Activated T-helper 1 cell treated with anti-CD3 and anti-CD28 coated beads, Interleukin-12 subunit alpha, Interleukin-12 subunit beta, Interleukin-2, Interleukin-4 antibody, amounts not matched to agents 30 ng/mL and 10 ng/mL and 1 ng/mL, durations not matched to agents 14 hours and 24 hours and 36 hours (primary cell): ENCODE measurements at regions not wholly inside any gene's neighbourhood (a gene's known extent, or its start where the extent isn't known, plus 50 kb on each side); places are given as distances from the start of the nearest gene placed in this dataset.
"Not testable (repeated sequence)": the region's sequence is repeated elsewhere in the genome, so short reads cannot be mapped to it uniquely, and the experiment has no call there.

Experiments used
- DNase-seq: peaks from one replicate; pipeline ENCODE4 v3.0.0; 2021; ENCODE audit warnings: low spot score
- H3K27ac Mint-ChIP-seq: one replicate; pipeline ENCODE4 v1.8.0; 2021; ENCODE audit warnings: mild to moderate bottlenecking, mixed read lengths
- H3K27me3 Mint-ChIP-seq: one replicate; pipeline ENCODE4 v1.8.0; 2022; ENCODE audit warnings: mild to moderate bottlenecking, moderate library complexity, mixed read lengths; ENCODE audit not compliant: insufficient read depth
- H3K36me3 Mint-ChIP-seq: one replicate; pipeline ENCODE4 v1.8.0; 2021; ENCODE audit warnings: low read depth, mixed read lengths
- H3K4me1 Mint-ChIP-seq: one replicate; pipeline ENCODE4 v1.8.0; 2021; ENCODE audit warnings: low read depth, mixed read lengths
- H3K4me3 Mint-ChIP-seq: one replicate; pipeline ENCODE4 v1.8.0; 2021; ENCODE audit warnings: mild to moderate bottlenecking, moderate library complexity, mixed read lengths
- H3K9me3 Mint-ChIP-seq: one replicate; pipeline ENCODE4 v1.8.0; 2021; ENCODE audit warnings: mixed read lengths
- intact Hi-C: fragments of 100-400 bp; cut with micrococcal nuclease; formaldehyde crosslinking; loops from one replicate; pipeline ENCODE4 v1.15.1; 2024

DNA sequence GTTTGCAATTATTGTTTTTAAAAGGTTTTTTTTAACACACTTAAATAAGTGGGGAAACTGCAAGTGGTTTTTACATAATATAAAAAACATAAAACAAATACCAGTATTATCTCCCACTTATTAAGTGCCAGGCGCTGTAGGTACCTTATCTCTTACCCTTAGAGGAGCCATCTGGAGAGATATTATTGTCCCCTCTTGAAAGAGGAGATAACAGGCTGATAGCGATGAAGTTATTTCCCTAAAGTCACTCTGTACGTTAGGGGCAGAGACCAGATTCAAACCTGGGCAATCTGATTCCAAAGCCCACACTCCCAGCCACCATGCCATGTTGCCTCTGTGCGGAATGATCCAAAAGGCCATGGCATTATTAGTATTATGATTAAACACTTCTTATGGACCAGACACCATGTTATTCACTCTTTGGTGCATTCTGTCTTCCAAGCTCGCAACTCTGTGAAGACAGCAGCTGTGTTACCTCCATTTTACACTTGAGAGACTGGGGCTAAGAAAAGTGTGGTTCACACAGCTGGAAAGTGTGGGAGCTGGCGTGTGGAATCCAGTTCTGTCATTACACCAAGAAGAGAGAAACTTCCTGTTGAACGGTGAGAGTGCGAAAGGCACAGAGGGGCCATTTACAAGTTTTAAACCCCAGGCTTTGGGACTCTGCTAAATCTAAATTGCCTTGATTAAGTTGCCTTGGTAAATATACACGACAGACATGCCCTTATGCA lies 79.9 kb upstream of the MITF start:
- intact Hi-C loops: no loop called here
- no peaks in the 10 kb centered on the region for H3K4me1 Mint-ChIP-seq
- H3K27me3 Mint-ChIP-seq: peaks cover 2% of the 10 kb centered on the region
- no peak overlapping the region for H3K27ac Mint-ChIP-seq
- H3K9me3 Mint-ChIP-seq: no peaks in the 10 kb centered on the region
- H3K4me3 Mint-ChIP-seq: no peak overlapping the region
- no peaks in the 10 kb centered on the region for H3K36me3 Mint-ChIP-seq
- no peak for DNase-seq

DNA sequence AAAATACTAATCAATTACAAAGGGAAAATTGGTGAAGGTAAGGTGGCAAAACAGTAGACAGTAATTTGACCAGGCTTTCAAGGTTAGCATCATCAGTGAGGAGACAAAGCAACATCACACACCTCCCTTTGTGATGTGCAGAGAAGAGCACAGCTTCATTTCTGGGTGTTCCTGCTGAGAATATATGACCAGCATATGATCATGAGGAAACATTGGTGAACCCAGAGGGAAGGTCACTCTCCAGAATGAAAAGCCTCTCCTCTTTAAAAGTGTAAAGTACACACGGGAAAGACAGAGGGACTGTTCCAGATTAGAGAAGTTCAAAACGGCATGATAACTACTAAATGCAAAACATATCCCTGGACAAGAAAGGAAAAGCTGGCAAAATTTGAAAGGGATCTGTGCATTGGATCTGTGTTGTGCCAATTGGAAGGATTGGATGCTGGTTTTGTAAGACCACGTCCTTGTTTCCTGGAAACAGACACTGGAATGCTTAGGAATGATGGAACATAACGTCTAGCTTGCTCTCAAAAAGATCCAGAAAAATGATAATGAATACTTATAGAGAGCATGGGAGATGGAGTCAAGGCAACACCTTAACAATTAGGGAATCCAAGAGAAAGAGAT lies 80.6 kb upstream of the MITF start:
- H3K27ac Mint-ChIP-seq: no peak overlapping the region
- no peak for DNase-seq
- no peaks in the 10 kb centered on the region for H3K36me3 Mint-ChIP-seq
- H3K9me3 Mint-ChIP-seq: no peaks in the 10 kb centered on the region
- H3K27me3 Mint-ChIP-seq: peaks cover 2% of the 10 kb centered on the region
- intact Hi-C loops: no loop called here
- H3K4me1 Mint-ChIP-seq: no peaks in the 10 kb centered on the region
- H3K4me3 Mint-ChIP-seq: no peak overlapping the region

DNA sequence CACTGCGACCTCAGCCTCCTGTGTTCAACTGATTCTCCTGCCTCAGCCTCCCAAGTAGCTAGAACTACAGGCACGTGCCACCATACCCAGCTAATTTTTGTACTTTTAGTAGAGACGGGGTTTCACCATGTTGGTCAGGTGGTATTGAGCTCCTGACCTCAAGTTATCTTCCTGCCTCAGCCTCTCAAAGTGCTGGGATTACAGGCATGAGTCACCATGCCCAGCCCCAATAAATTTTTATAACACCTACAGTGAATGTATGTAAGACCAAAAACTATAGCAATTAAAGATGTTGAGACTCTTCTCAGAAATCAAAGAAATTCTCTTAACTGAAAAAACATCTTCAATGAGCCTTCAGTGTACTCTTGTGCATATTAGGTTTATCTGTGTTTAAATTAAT lies 82.2 kb upstream of the MITF start:
- H3K27ac Mint-ChIP-seq, intact Hi-C loops, H3K4me1 Mint-ChIP-seq, H3K36me3 Mint-ChIP-seq, H3K27me3 Mint-ChIP-seq, H3K9me3 Mint-ChIP-seq, DNase-seq, H3K4me3 Mint-ChIP-seq: not testable (repeated sequence)

DNA sequence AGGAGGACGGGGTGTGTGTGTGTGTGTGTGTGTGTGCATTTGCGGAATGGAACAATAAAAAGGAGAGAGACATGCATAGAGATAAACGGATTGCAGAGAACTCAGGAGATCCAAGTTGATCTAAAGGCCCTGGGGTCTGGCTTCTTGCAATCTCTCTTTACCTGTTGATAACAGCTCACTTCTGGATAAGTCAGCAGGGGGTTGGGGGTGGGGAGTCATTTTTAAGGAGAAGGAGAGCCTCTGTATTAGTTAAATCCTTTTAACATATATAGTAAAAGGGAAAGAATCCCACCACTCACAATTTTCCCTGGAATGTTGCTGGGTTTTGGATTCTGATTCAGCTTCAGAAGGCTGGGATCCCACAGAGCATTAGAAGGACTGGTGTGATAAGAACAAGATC lies 87.5 kb upstream of the MITF start:
- no peak overlapping the region for H3K27ac Mint-ChIP-seq
- H3K36me3 Mint-ChIP-seq: no peaks in the 10 kb centered on the region
- no peaks in the 10 kb centered on the region for H3K9me3 Mint-ChIP-seq
- H3K4me1 Mint-ChIP-seq: no peaks in the 10 kb centered on the region
- no peak for DNase-seq
- no peak overlapping the region for H3K4me3 Mint-ChIP-seq
- intact Hi-C loops: no loop called here
- peaks cover 2% of the 10 kb centered on the region for H3K27me3 Mint-ChIP-seq

DNA sequence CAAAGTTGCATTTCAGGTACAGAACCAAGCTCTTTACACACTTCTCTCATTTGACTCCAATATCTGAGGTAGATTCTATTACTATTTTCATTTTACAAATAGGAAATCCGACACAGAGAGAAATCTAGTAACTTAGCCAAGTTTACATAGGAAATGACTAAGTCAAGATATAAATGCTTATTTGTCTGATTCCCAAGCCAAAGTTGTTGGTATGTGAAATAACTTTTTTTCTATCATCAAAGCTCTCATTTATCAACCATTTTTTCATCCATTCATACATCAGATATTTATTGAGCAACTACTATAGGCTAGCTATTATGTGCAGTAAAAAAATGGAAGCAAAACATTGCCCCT lies 89.2 kb upstream of the MITF start:
- H3K9me3 Mint-ChIP-seq: no peaks in the 10 kb centered on the region
- H3K36me3 Mint-ChIP-seq: no peaks in the 10 kb centered on the region
- DNase-seq: no peak
- intact Hi-C loops: no loop called here
- no peak overlapping the region for H3K27ac Mint-ChIP-seq
- no peaks in the 10 kb centered on the region for H3K4me1 Mint-ChIP-seq
- H3K4me3 Mint-ChIP-seq: no peak overlapping the region
- H3K27me3 Mint-ChIP-seq: peaks cover 2% of the 10 kb centered on the region

DNA sequence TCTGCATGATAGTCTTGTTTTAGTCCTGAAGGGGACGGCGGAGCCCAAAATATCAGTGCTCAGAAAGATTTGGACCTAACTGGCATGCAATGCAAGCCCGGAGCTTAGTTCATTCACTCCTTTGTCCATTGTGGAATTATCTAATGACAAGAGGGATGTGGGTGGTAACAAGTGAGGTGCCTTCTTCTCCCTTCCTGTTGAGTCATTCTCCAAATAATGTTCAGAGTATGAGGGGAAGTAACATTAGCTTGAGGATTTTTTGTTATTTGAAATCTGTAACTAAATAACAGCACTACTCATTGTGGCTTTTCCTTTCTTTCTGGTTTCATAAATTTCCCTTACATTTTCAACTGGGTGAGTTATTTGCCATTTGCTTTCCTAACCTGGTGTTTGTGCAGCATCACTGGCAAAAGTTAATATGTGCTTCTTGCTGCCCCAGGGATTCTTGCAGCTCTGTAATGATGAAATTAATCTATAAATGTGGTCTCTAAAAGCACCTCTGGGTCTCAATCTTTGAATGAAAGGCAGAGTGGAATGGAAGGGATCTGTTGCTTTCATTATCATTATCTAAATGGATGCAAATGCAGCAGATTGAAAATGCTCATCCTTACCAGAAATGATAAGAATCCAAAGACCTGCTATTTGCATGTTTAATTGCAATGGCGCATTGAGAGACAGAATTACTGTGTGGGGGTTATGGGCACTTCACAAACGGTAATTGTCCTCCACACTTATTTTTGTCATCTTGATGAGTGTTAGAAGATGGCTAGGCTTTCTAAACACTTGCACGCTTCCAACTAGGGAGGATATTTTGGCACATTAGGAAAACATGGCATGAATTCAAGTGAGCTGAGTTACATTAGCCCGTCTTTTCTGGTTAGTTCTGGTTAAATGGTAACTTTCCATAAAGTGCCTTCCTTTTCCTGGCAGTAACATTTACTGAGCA lies 89.9 kb upstream of the MITF start:
- H3K4me3 Mint-ChIP-seq: no peak overlapping the region

DNA sequence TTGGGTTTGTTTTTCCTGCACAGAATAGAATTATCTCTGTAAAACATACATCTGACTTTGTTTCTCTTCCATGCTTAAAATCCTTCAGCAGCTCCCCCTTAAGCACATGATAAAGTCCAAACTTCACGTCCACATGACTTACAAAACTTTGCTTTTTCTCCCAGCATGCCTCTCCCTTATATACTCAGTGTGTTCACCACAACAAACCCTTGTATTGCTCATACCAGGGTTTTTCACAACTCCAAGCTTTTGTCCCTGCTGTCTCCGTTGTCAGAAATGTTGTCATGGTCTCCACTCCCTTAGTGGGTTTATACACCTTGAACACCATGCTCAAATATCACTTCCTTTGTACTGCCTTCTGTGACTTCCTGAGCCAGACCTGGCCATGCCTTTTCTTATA lies 91.1 kb upstream of the MITF start:
- H3K9me3 Mint-ChIP-seq: no peaks in the 10 kb centered on the region
- no peak for DNase-seq
- no peaks in the 10 kb centered on the region for H3K36me3 Mint-ChIP-seq
- H3K27me3 Mint-ChIP-seq: no peaks in the 10 kb centered on the region
- no peaks in the 10 kb centered on the region for H3K4me1 Mint-ChIP-seq
- H3K4me3 Mint-ChIP-seq: no peak overlapping the region
- H3K27ac Mint-ChIP-seq: no peak overlapping the region
- intact Hi-C loops: no loop called here

More for the DNA sequence above, 89.9 kb upstream of the MITF start:
- Mint-ChIP-seq H3K4me1 (no peaks in the 10 kb centered on the region), H3K36me3 (no peaks in the 10 kb centered on the region), H3K27ac (no peak overlapping the region), H3K27me3 (peaks cover 2% of the 10 kb centered on the region), H3K9me3 (no peaks in the 10 kb centered on the region)
- no peak for DNase-seq
- intact Hi-C loops: no loop called here

DNA sequence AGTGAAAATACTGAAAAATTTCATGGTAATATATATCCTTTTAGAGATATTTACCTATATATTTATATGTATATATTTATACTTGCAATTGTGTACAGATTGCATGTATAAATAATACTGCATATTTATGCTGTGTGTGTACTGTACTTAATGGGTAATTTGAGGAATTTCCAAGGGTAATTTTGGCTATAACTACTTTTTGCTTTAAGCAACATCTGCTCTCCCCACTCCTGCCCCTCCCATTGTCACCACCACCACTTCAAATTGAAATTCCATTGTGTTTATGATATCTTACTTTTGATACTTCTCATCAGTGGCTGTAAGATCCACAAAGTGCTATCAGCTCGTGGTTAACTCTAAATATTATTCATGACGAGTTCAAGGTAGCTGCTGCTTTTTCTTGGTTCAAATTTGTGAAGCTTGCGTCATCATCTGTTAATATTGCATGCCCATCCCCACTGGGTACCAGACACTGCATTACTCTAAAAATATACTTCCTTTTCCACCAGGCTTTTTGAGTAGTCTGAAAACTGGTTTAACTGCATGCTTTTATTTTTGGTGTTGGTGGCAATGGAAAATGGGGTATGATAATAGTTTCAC lies 91.7 kb upstream of the MITF start:
- no peaks in the 10 kb centered on the region for H3K36me3 Mint-ChIP-seq
- intact Hi-C loops: no loop called here
- no peak overlapping the region for H3K27ac Mint-ChIP-seq
- no peak for DNase-seq
- no peaks in the 10 kb centered on the region for H3K27me3 Mint-ChIP-seq
- H3K9me3 Mint-ChIP-seq: no peaks in the 10 kb centered on the region
- no peak overlapping the region for H3K4me3 Mint-ChIP-seq
- no peaks in the 10 kb centered on the region for H3K4me1 Mint-ChIP-seq

DNA sequence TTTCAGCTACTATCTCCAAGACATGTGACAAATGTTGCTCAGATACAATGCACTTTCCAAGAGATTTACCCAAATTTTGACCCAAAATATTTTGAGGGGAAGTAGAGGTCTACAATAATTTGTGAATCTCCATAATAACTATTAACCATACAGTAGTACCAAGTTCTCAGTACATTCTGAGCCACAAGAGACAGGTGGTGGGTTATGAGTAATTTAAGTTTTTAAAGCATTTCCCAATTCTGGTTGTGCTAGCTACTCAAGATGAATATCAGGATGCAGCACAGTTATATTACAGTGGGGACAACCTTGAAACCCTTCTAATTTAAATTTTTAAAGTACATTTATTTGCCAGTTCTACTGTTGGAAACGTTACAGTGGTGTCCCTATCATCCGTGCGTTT lies 92.2 kb upstream of the MITF start:
- no peak overlapping the region for H3K27ac Mint-ChIP-seq
- no peak for DNase-seq
- no peaks in the 10 kb centered on the region for H3K9me3 Mint-ChIP-seq
- intact Hi-C loops: no loop called here
- H3K36me3 Mint-ChIP-seq: no peaks in the 10 kb centered on the region
- no peaks in the 10 kb centered on the region for H3K4me1 Mint-ChIP-seq
- H3K27me3 Mint-ChIP-seq: no peaks in the 10 kb centered on the region
- no peak overlapping the region for H3K4me3 Mint-ChIP-seq

DNA sequence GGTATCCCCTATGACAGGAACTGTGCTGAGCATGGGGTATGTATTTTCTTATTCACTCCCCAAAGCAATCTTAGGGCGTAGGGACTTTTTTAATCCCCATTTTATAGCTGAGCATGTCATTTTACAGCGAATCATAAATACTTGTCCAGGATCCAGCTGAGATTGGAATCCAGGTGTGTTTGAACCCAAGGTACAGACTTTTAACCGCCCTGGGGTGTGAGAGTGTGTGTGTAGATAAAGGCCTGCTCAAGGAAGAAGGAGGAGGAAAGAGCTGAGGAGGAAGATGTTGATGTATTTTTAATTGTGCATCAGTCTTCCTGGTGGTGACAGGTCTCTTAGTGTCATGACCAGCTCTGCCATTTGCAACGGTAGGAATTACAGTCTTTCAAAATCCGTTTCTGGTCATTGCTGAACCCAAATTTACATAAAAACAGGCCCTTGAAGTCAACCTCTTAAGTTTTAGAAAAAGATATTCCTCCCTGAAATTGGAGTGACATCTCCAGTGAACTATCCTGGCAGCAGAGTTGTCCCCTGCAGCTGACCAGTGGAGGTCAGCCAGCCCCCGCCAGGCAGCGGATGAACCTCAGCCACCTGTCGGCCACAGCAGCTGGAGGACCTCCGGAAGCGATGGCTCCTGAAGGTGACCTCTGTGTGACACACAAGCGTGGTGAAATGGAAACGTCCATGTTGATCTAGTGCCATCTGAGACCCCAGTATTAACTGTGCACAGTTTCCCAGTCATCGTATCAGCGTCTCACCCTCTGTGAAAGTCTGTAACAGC lies 92.8 kb upstream of the MITF start:
- no peak overlapping the region for H3K27ac Mint-ChIP-seq
- H3K36me3 Mint-ChIP-seq: no peaks in the 10 kb centered on the region
- DNase-seq: no peak
- no peaks in the 10 kb centered on the region for H3K4me1 Mint-ChIP-seq
- intact Hi-C loops: no loop called here
- no peaks in the 10 kb centered on the region for H3K9me3 Mint-ChIP-seq
- no peak overlapping the region for H3K4me3 Mint-ChIP-seq
- H3K27me3 Mint-ChIP-seq: no peaks in the 10 kb centered on the region

DNA sequence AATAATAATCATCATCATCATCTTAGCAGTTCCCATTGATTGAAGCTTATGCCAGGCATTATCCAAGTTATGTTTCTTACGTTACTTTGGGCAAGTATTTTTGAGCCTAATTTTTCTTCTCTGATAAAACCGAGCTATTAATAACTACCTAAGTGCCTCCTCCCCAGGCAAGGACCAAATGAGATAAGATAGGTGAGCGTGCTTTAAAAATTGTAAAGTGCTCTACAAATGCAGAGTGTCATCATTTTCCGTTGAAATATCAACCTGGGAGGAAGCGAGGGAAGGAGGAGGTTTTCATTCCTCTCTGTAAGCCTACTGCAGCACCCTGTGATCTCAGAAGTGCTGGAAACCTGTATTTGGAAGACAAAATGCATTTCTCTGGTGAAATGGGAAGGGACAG lies 96.7 kb upstream of the MITF start:
- H3K4me3 Mint-ChIP-seq: no peak overlapping the region
- H3K36me3 Mint-ChIP-seq: no peaks in the 10 kb centered on the region
- no peaks in the 10 kb centered on the region for H3K4me1 Mint-ChIP-seq
- peaks cover 1% of the 10 kb centered on the region for H3K27me3 Mint-ChIP-seq
- DNase-seq: no peak
- no peak overlapping the region for H3K27ac Mint-ChIP-seq
- peaks cover 4% of the 10 kb centered on the region for H3K9me3 Mint-ChIP-seq
- intact Hi-C loops: no loop called here

DNA sequence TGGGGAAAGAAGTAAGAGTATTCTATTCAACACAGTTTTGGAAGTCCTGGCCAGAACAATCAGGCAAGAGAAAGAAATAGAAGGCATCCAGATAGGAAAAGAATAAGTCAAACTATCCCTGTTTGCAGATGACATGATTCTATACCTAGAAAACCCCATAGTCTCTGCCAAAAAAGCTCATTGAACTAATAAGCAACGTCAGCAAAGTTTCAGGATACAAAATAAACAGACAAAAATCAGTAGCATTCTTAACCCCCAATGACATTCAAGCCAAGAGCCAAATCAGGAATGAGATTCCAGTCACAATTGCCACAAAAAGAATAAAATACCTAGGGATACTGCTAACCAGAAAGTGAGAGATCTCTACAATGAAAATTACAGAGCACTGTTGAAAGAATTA lies 99.4 kb upstream of the MITF start:
- Mint-ChIP-seq H3K4me1 (no peaks in the 10 kb centered on the region), H3K27me3 (peaks cover 1% of the 10 kb centered on the region), H3K4me3 (no peak overlapping the region), H3K9me3 (peaks cover 4% of the 10 kb centered on the region), H3K36me3 (no peaks in the 10 kb centered on the region), H3K27ac (no peak overlapping the region)
- DNase-seq: no peak
- intact Hi-C loops: no loop called here
